ENCODE measurements at regions not wholly inside any gene's neighbourhood (a gene's known extent, or its start where the extent isn't known, plus 50 kb on each side); places are given as distances from the start of the nearest gene placed in this dataset.

DNA sequence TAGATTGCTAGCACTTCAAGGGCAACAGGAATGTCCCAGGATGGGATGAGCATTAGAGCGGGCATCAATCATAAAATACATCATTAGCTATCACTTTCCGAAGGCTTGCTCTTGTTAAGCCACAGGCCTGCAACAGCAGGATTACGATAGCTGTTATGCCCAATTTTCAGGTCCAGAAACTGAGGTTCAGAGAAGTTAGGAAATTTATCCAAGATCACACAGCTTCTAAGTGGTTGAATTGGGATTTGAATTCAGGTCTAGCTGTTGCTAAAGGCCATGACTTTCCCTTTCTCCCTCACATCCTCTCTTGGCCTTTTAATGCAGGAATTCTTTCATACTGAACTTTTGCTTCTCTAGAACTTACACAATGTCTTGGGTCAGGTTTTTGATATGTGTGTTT lies 119.4 kb upstream of the ERCC6L2 start:
- DNase-seq: no peak

GRCh38 chr9:95755421-95755730 lies 120.1 kb upstream of the ERCC6L2 start:
- DNase-seq: no peak

- DNase-seq: no peak
These were observed 120.7 kb upstream of the ERCC6L2 start for GRCh38 chr9:95754533-95755420.

GRCh38 chr9:95753762-95754465 lies 121.6 kb upstream of the ERCC6L2 start:
- peak; percentile 51 for DNase-seq

DNA sequence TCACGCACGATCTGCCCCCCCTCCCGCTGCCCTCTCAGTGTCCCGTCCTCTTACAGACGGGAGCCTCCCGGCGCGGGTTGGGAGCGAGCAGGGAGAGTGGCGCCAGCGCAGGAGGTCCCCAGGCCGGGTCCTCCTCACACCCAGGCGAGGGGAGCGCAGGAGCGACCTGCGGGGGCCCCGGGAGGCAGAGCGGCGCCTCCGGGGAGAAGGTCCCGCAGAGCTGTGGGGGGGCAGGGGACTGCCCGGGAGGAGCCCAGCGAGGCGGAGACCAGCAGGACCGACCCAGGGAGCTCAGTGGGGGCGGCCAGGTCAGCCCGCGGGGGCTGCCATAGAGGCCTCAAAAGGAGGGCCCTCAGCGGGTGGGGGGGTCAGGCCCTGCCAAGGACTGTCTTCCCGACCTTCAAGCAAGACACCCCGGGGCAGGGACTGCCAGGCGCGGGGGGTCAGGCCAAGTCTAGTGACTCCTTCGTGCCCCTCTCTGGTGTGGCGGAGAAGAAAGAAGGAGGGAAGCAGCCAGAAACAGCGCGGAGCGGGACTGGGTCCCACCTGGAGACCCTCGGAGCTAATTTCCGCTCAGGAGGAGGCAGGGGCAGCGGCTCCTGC lies 123.3 kb upstream of the ERCC6L2 start:
- DNase-seq: peak; percentile 45

DNA sequence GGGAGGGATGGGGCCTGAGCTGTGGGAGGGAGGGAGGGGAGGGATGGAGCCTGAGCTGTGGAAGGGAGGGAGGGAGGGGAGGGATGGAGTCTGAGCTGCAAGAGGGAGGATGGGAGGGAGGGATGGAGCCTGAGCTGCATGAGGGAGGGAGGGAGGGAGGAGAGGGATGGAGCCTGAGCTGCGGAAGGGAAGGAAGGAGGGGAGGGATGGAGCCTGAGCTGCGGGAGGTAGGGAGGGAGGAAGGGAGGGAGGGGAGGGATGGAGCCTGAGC lies 124.0 kb upstream of the ERCC6L2 start:
- no peak for DNase-seq

DNA sequence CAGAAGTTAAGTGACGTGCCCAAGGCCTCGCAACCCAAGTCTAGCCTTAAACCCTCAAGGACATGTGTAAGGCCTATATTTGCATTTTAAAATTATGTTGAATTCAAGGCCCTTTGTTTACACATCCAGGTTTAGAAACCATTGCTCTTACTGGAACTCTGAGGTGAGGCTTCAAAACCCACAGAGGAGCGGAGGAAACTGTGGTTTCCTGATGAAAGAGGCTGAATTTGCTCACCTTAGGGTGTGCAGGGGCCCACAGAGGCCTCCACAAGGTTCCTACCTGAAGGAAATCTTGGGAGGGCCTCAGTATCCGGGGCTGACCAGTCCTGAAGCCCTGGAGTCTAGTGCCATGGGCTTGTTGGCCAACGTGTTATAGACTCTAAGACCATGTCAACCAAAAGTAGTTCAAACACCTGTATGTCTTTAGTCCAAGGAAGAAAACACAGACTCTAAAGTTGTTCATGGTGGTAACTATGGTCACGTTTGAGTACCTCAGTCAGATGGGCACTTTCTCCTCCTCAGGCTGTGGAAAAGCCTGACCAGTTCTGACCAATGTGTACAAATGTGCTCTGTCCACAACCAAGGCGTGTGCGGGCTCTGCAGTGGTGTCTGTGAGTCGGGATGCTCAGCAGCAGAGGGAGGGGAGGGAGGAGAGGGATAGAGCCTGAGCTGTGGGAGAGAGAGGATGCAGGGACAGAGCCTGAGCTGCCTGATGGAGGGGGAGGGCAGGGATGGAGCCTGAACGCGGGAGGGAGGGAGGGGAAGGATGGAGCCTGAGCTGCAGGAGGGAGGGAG lies 124.6 kb upstream of the ERCC6L2 start:
- DNase-seq: no peak

- no peak for DNase-seq
These were observed 126.0 kb upstream of the ERCC6L2 start for GRCh38 chr9:95749493-95749892.

- no peak for DNase-seq
These were observed 128.9 kb upstream of the ERCC6L2 start for GRCh38 chr9:95746408-95747180.

- DNase-seq: no peak
These were observed 132.7 kb upstream of the ERCC6L2 start for GRCh38 chr9:95742821-95743220.

DNA sequence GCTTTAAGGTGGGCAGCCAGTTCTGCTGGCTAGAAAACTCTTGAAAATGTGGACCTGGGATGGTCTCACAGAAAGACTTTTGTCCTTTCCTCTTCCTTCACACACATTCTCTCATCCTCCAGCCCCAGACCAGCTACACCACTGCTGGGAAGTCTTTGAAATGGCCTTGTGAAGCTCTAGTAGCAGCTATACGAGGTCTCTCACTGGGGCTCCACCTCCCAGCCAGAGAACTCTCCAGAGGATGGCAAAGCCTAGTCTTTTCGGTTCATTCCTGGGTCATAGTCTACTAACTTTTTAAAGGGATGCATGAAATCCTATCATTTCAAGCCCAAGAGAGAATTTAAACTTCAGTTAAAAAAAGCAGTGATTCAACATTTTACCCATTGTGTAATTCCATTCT lies 133.9 kb upstream of the ERCC6L2 start:
- DNase-seq: no peak

DNA sequence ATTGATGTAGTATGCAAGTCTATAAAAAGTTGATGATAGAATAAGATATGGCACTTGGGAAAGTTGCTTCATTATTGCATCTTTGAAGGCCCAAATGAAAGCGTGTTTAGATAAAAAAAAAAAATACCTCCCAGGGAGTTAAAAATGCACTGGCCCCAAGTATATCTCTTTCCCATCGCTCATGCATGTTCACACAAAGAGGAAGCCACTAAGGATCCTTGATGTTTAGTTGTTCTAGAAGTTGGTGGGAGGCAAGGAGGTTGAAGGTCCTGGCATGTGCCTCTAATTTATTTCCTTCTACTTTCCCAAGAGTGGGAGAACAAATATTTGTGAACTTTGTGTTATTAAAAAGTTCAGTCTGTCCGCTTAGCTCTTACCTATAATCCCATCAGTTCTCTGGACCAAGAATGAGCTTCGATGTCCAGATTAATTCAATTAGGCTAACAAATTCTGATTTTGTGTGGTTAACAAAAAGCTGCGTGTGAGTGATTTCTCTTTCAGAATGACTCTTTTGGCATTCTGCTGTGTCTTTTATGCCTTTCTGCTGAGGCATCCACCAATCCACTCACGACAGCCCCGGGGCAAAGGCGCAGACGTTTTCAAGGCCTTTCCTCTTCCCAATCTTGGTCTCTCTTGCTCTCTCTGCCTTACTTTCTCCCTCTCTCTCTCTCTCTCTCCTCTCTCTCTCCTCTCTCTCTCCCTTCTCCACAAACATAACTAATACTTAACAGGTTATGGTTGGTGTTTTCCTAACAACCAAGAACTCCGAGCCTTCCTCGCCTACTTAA lies 135.1 kb upstream of the ERCC6L2 start:
- DNase-seq: no peak

DNA sequence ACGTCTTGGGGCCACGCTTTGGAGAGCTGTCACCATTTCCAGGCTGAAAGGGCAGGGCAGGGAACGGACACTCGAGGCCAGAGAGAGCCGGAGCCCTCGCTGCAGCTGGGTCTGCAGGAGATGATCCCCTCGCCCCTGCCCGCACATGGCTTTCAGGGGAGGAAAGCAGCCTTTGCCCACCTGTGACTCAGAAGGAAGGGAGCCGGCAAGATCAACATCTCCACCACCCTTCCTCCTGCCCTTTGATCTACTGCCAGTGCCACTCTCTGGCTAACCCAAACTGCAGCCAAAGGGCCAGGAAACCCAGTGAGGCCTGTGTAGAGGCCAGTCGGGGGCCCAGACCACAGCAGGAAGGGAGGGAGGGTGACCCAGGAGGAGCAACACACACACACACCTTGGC lies 137.1 kb upstream of the ERCC6L2 start:
- DNase-seq: no peak

DNA sequence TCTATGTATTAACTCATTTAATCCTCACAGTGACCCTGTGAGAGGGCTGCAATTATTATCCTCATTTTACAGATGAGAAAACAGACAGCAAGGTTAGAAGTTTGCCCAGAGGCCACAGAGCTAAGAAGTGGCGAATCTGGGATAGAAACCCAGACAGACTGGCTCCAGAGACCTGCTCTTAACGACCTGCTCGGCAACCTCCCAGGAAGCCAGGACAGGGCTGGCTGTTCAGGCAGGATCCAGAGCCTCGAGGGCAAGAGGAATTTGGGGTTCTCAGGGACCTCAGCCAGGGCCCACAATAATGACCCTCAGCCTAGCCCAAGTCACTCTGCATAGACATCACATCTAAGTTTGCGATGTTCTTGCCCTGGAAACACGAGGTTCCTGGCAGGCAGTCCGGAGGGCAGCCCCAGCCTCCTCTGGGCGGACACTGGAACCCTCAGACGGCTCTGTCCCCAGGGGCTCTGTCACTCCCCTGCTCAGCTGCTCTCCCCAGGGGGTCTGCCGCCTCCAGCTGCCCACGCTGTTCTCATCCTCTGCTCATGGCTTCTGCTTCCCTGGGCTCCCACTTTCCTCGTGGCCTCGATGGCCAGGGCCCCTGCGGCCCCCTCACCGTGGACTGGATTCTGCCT lies 138.5 kb upstream of the ERCC6L2 start:
- no peak for DNase-seq

GRCh38 chr9:95736370-95736769 lies 139.1 kb upstream of the ERCC6L2 start:
- no peak for DNase-seq

GRCh38 chr9:95735701-95736100 lies 139.8 kb upstream of the ERCC6L2 start:
- DNase-seq: no peak

GRCh38 chr9:95733741-95734666 lies 141.5 kb upstream of the ERCC6L2 start:
- no peak for DNase-seq

DNA sequence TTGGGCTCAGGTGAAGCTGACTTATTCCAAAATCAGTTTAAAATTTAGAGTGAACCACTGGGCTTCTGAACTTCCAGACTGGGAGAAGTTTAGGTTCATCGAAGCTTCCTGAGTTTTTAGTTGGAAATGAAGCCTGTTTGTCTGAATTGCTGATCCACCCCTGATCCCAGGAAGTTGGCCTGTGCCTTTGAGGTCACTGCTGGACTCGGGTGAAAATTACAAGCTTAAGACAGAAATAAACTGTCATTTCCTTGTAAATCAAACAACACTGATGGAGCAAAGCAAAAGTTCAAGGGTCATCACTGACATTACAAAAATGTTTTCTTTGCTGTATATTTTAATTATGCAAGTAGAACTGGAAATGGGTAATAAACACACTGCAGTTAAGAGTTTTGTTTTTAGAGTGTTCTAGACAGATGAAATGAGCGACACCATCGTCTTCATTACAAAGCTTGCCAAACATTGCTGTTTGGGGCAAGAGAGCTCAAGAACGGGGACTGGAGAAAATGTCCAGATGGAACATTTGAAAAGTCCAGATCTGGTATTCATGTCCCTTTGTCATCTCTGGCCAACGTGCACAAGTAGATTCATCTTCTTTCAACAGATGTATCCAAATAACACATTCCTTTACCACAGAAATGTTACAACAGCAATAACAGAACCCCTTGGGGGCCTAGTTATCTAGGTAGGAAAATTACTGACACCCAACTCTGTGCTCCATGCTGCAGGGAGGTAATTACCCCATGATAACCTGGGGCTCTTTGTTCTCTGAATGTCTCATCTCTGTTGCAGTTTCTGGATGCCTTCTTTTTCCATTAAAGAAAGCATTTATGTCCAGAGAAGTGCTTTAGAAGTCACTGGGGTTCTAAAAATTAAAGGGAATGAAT lies 142.4 kb upstream of the ERCC6L2 start:
- DNase-seq: no peak

DNA sequence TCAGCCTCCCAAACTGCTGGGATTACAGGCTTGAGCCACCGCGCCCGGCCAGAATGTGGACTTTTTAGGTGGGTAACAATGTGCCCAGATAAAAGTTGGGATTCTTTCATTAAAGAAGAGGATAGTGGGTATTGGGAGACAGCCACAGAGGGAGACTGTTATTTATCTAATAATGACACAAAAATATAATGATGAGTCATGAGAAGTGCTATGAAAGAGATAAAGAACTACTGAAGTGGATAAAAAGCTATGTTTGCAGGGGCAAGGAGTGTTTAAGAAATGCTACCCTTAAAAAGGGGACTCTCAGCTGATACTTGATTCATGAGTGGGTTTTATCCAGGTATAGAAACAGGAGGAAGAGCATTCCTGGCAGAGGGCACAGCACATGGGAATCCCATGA lies 143.6 kb upstream of the ERCC6L2 start:
- DNase-seq: no peak

All from right kidney (tissue), 1 donor.